Uterus (tissue), 2 donors: ENCODE measurements at regions not wholly inside any gene's neighbourhood (a gene's known extent, or its start where the extent isn't known, plus 50 kb on each side); places are given as distances from the start of the nearest gene placed in this dataset.

Experiments used
- CTCF ChIP-seq, 4 experiments: fragments of 200-600 bp in 2 of 4; fragments of 450-650 bp in 2 of 4; sonication (generic) in 2 of 4; IDR thresholded peaks; one replicate each; pipeline ENCODE4 v1.5.1; 2016 to 2019; ENCODE audit warnings: antibody characterized with exemption in 4 of 4, mild to moderate bottlenecking in 2 of 4, moderate library complexity in 1 of 4
- POLR2A ChIP-seq, 2 donors: fragments of 450-650 bp; IDR thresholded peaks; one replicate each; pipeline ENCODE4 v1.6.1; 2016; ENCODE audit warnings: antibody characterized with exemption in 2 of 2, mild to moderate bottlenecking in 1 of 2, moderate library complexity in 1 of 2

GRCh38 chr6:87908978-87909811 lies 138.4 kb upstream of the SPACA1 start:
- no peak for TF ChIP-seq CTCF (IDR thresholded peaks at IDR 0.05)
- TF ChIP-seq POLR2A (IDR thresholded peaks at IDR 0.05), result no peak
